A549 (cell line): ENCODE measurements at regions not wholly inside any gene's neighbourhood (a gene's known extent, or its start where the extent isn't known, plus 50 kb on each side); places are given as distances from the start of the nearest gene placed in this dataset.

Experiments used
- ATAC-seq, 2 experiments: fragments of 200-7000 bp in 1 of 2; fragments of >200 bp in 1 of 2; cut with Nextera tagmentation in 1 of 2; cut with Tn5 transposase in 1 of 2; 3 replicates each; pipeline versions ENCODE4 v1.8.0 to v1.9.1; 2018 to 2020; ENCODE audit warnings: mild to moderate bottlenecking in 1 of 2, moderate library complexity in 1 of 2
- CTCF ChIA-PET: fragments of 300-600 bp; sonication (Branson Sonifier 250); formaldehyde crosslinking; extraction: SDS; loops from one replicate; lab custom pipeline; 2021; ENCODE audit warnings: antibody characterized with exemption, inconsistent platforms; lab: Yijun Ruan, JAX
- POLR2A ChIA-PET: fragments of 350-600 bp; formaldehyde crosslinking; extraction: SDS; loops from one replicate; lab custom pipeline; 2021; ENCODE audit warnings: antibody characterized with exemption, inconsistent platforms; lab: Yijun Ruan, JAX
- DNase-seq, 2 experiments: peaks; one replicate each; pipeline versions ENCODE4 v3.0.0 to v3.0.0-alpha.2; 2011 to 2016; ENCODE audit warnings: low read depth in 1 of 2, low spot score in 1 of 2
- FAIRE-seq: peaks from 2 replicates; lab custom pipeline; 2011; peaks lifted over from hg19 to GRCh38; lab: Jason Lieb, UNC
- H3K27ac ChIP-seq, 2 experiments: fragments of >200 bp; sonication (Bioruptor Twin); formaldehyde crosslinking; 3 replicates each; pipeline ENCODE4 v1.5.1; 2016 to 2017
- H3K4me1 ChIP-seq: fragments of >200 bp; sonication (Bioruptor Twin); formaldehyde crosslinking; 3 replicates; pipeline ENCODE4 v1.6.1; 2016
- H3K4me2 ChIP-seq: fragments of >200 bp; sonication (Bioruptor Twin); formaldehyde crosslinking; 3 replicates; pipeline ENCODE4 v1.6.1; 2016
- H3K4me3 ChIP-seq: fragments of >200 bp; sonication (Bioruptor Twin); formaldehyde crosslinking; 3 replicates; pipeline ENCODE4 v1.5.1; 2016
- H3K9me3 ChIP-seq: fragments of >200 bp; sonication (Bioruptor Twin); formaldehyde crosslinking; 3 replicates; pipeline ENCODE4 v1.6.1; 2016
- BCL3 ChIP-seq: fragments of >200 bp; sonication (Bioruptor Twin); formaldehyde crosslinking; IDR thresholded peaks from 3 replicates; pipeline ENCODE4 v1.6.1; 2016
- BHLHE40 ChIP-seq: IDR thresholded peaks from 2 replicates; pipeline ENCODE4 v1.6.1; 2012; ENCODE audit warnings: low read depth, low read length, inconsistent platforms
- CBX2 ChIP-seq: fragments of 200-600 bp; sonication (generic); IDR thresholded peaks from 2 replicates; pipeline ENCODE4 v1.6.1; 2016; ENCODE audit warnings: low read depth, mild to moderate bottlenecking, borderline replicate concordance
- CEBPB ChIP-seq, 2 experiments: fragments of >200 bp in 1 of 2; sonication (Bioruptor Twin) in 1 of 2; formaldehyde crosslinking in 1 of 2; IDR thresholded peaks; 2 replicates each; pipeline ENCODE4 v1.6.1; 2012 to 2016
- CHD4 ChIP-seq: fragments of 200-600 bp; sonication (generic); IDR thresholded peaks from 2 replicates; pipeline ENCODE4 v1.6.1; 2016; ENCODE audit warnings: antibody characterized with exemption, mild to moderate bottlenecking, borderline replicate concordance
- EHF ChIP-seq: fragments of 250-450 bp; sonication (Bioruptor Pico); IDR thresholded peaks from 2 replicates; pipeline ENCODE4 v1.5.0; 2020; ENCODE audit warnings: mild to moderate bottlenecking
- EP300 ChIP-seq, 2 experiments: fragments of >200 bp; sonication (Bioruptor Twin); formaldehyde crosslinking; IDR thresholded peaks; 2 replicates in 1 of 2; 3 replicates in 1 of 2; pipeline ENCODE4 v1.6.1; 2016 to 2017
- ESRRA ChIP-seq: fragments of 150-350 bp; IDR thresholded peaks from 2 replicates; pipeline ENCODE4 v1.6.1; 2014; ENCODE audit warnings: mild to moderate bottlenecking, low read length, borderline replicate concordance
- FOSB ChIP-seq: fragments of 250-450 bp; sonication (Bioruptor Pico); IDR thresholded peaks from 2 replicates; pipeline ENCODE4 v1.5.0; 2020; ENCODE audit warnings: mild to moderate bottlenecking, moderate library complexity
- FOXS1 ChIP-seq: fragments of 250-450 bp; sonication (Bioruptor Pico); IDR thresholded peaks from 2 replicates; pipeline ENCODE4 v1.5.0; 2020; ENCODE audit warnings: mild to moderate bottlenecking, moderate library complexity
- HMGXB4 ChIP-seq: fragments of 250-450 bp; sonication (Bioruptor Pico); IDR thresholded peaks from 2 replicates; pipeline ENCODE4 v1.5.0; 2021; ENCODE audit warnings: mild to moderate bottlenecking, moderate library complexity, borderline replicate concordance
- JUNB ChIP-seq: fragments of >200 bp; sonication (Bioruptor Twin); formaldehyde crosslinking; IDR thresholded peaks from 2 replicates; pipeline ENCODE4 v1.6.1; 2016
- KDM5A ChIP-seq: fragments of 200-600 bp; sonication (generic); IDR thresholded peaks from 2 replicates; pipeline ENCODE4 v1.6.1; 2016; ENCODE audit warnings: antibody characterized with exemption, mild to moderate bottlenecking
- MAFK ChIP-seq: fragments of 450-650 bp; IDR thresholded peaks from 2 replicates; pipeline ENCODE4 v1.6.1; 2014; ENCODE audit not compliant: partially characterized antibody
- MYC ChIP-seq: IDR thresholded peaks from 2 replicates; pipeline ENCODE4 v1.6.1; 2012; ENCODE audit warnings: mild to moderate bottlenecking, inconsistent platforms, low read length, improper control_type of control experiment, borderline replicate concordance
- NFE2L2 ChIP-seq: fragments of 150-350 bp; conservative IDR thresholded peaks from 2 replicates; pipeline ENCODE4 v1.6.1; 2014; ENCODE audit warnings: low read length
- NPAS2 ChIP-seq: fragments of 250-450 bp; sonication (Bioruptor Pico); IDR thresholded peaks from 2 replicates; pipeline ENCODE4 v1.8.0; 2022; ENCODE audit warnings: mild to moderate bottlenecking, moderate library complexity, borderline replicate concordance
- PBX3 ChIP-seq: IDR thresholded peaks from 2 replicates; pipeline ENCODE4 v1.6.1; 2012
- PHF8 ChIP-seq: fragments of 200-600 bp; sonication (generic); IDR thresholded peaks from 2 replicates; pipeline ENCODE4 v1.6.1; 2016; ENCODE audit warnings: low read depth, mild to moderate bottlenecking, antibody characterized with exemption, moderate library complexity, borderline replicate concordance
- SMC3 ChIP-seq: fragments of >200 bp; sonication (Bioruptor Twin); formaldehyde crosslinking; IDR thresholded peaks from 3 replicates; pipeline ENCODE4 v1.6.1; 2018; ENCODE audit warnings: inconsistent platforms
- USF2 ChIP-seq: fragments of 450-650 bp; IDR thresholded peaks from 2 replicates; pipeline ENCODE4 v1.6.1; 2014; ENCODE audit warnings: antibody characterized with exemption
- ZSCAN20 ChIP-seq: fragments of 250-450 bp; sonication (Bioruptor Pico); IDR thresholded peaks from 2 replicates; pipeline ENCODE4 v1.8.0; 2022; ENCODE audit warnings: mild to moderate bottlenecking, moderate library complexity
- WGBS: methylation state at CpG from one replicate; pipeline ENCODE4 v1.1.6; 2017; ENCODE audit errors: missing lambda C conversion rate; 5-methylcytosine and 5-hydroxymethylcytosine counted together

- no peak overlapping the region for H3K4me2 ChIP-seq
- H3K4me1 ChIP-seq = no peaks in the 10 kb centered on the region
- TF ChIP-seq NPAS2 (CRISPR knock-in tag) (no peak), BCL3 (no peak), ZSCAN20 (no peak)
- ChIA-PET CTCF (interaction anchor here (1.0 to 1.3 kb wide), 2 partner anchors 55 to 312 kb away, joined by 3 to 4 read pairs; no protein-coding TSS in a partner anchor), POLR2A (no interaction called here)
- no peak for FAIRE-seq
- H3K9me3 ChIP-seq = no peaks in the 10 kb centered on the region
- no peak overlapping the region for H3K4me3 ChIP-seq
- WGBS = 73% methylated on average over 3 of the region's 3 CpGs
- ATAC-seq = no peak
- no peak for DNase-seq
- H3K27ac ChIP-seq = no peak overlapping the region
Measured at GRCh38 chr2:207417301-207417718, 112.5 kb upstream of the CREB1 start.

- TF ChIP-seq CHD4 (no peak), MAFK (peak; percentile 20), CEBPB (IDR thresholded peaks at IDR 0.05) (no peak), KDM5A (no peak), FOXS1 (CRISPR knock-in tag) (no peak), FOSB (CRISPR knock-in tag) (no peak)
- ATAC-seq (no peak), DNase-seq (no peak), FAIRE-seq (no peak)
- no peak overlapping the region for H3K4me3 ChIP-seq
- ChIA-PET POLR2A (no interaction called here), CTCF (interaction anchor here (1.0 to 1.3 kb wide), 2 partner anchors 54 to 313 kb away, joined by 3 to 4 read pairs; no protein-coding TSS in a partner anchor)
- no peaks in the 10 kb centered on the region for H3K9me3 ChIP-seq
- H3K4me2 ChIP-seq = no peak overlapping the region
- WGBS = 59% methylated on average over 4 of the region's 4 CpGs
- no peak overlapping the region for H3K27ac ChIP-seq
- H3K4me1 ChIP-seq = no peaks in the 10 kb centered on the region
Measured at GRCh38 chr2:207418419-207418818, 111.3 kb upstream of the CREB1 start.

- no peak overlapping the region for H3K27ac ChIP-seq
- 94% methylated on average over 4 of the region's 4 CpGs for WGBS
- POLR2A ChIA-PET = no interaction called here
Measured at GRCh38 chr2:207419331-207419730, 110.4 kb upstream of the CREB1 start.

GRCh38 chr2:207421671-207422070 is 108.1 kb upstream of the CREB1 start:
- no peak for ATAC-seq
- Histone ChIP-seq H3K9me3 (no peaks in the 10 kb centered on the region), H3K4me3 (no peak overlapping the region), H3K27ac (no peak overlapping the region), H3K4me2 (no peak overlapping the region), H3K4me1 (no peaks in the 10 kb centered on the region)
- no peak for FAIRE-seq
- DNase-seq = no peak
- TF ChIP-seq EP300 (IDR thresholded peaks at IDR 0.05) (no peak), FOXS1 (CRISPR knock-in tag) (no peak), CBX2 (no peak), SMC3 (no peak), ESRRA (no peak), HMGXB4 (no peak), CHD4 (no peak), MAFK (no peak), NFE2L2 (no peak), CEBPB (IDR thresholded peaks at IDR 0.05) (no peak), USF2 (no peak), BHLHE40 (no peak), PBX3 (no peak)
- CTCF ChIA-PET = no interaction called here
- 94% methylated on average over 12 of the region's 12 CpGs for WGBS
- POLR2A ChIA-PET = no interaction called here

More at GRCh38 chr2:207419331-207419730, 110.4 kb upstream of the CREB1 start:
- TF ChIP-seq EHF (CRISPR knock-in tag) (no peak), JUNB (no peak), PHF8 (no peak), MYC (no peak)
- Histone ChIP-seq H3K9me3 (no peaks in the 10 kb centered on the region), H3K4me1 (no peaks in the 10 kb centered on the region), H3K4me2 (no peak overlapping the region), H3K4me3 (no peak overlapping the region)
- no peak for DNase-seq
- CTCF ChIA-PET = interaction anchor here (1.2 to 1.9 kb wide), 2 partner anchors 10 to 12 kb away, joined by 3 to 8 read pairs; no protein-coding TSS in a partner anchor
- no peak for FAIRE-seq
- ATAC-seq = no peak
